Neural cell (in vitro differentiated cells): ENCODE measurements at regions not wholly inside any gene's neighbourhood (a gene's known extent, or its start where the extent isn't known, plus 50 kb on each side); places are given as distances from the start of the nearest gene placed in this dataset.

Source experiments
- H2AFZ ChIP-seq: fragments of 200-600, 300-800 bp; sonication (generic), shearing (Covaris generic); 2 replicates; pipeline ENCODE4 v1.6.0; 2014; ENCODE audit warnings: low read depth, mild to moderate bottlenecking, antibody characterized with exemption, low read length, moderate library complexity
- H3F3A ChIP-seq: fragments of 200-600 bp; shearing (Covaris generic); 2 replicates; pipeline ENCODE4 v1.6.1; 2016; ENCODE audit warnings: mild to moderate bottlenecking, moderate library complexity, mixed read lengths, antibody characterized with exemption, low read length; ENCODE audit not compliant: insufficient read depth, poor library complexity, severe bottlenecking
- H3K27ac ChIP-seq: fragments of 200-600, 300-800 bp; sonication (generic), shearing (Covaris generic); 2 replicates; pipeline ENCODE4 v1.5.1; 2014; ENCODE audit warnings: mild to moderate bottlenecking, low read length, moderate library complexity
- H3K27me3 ChIP-seq: fragments of 300-800, 200-600 bp; sonication (generic), shearing (Covaris generic); 2 replicates; pipeline ENCODE4 v1.6.0; 2014; ENCODE audit warnings: mild to moderate bottlenecking, low read depth, low read length, moderate library complexity; ENCODE audit not compliant: insufficient read depth
- H3K36me3 ChIP-seq: fragments of 300-800, 200-600 bp; sonication (generic), shearing (Covaris generic); 2 replicates; pipeline ENCODE4 v1.5.1; 2014; ENCODE audit warnings: mild to moderate bottlenecking, antibody characterized with exemption, low read length, moderate library complexity; ENCODE audit not compliant: insufficient read depth
- H3K4me2 ChIP-seq: fragments of 300-800, 200-600 bp; sonication (generic), shearing (Covaris generic); 2 replicates; pipeline ENCODE4 v1.6.0; 2014; ENCODE audit warnings: mild to moderate bottlenecking, low read length
- H3K4me3 ChIP-seq: fragments of 300-800, 200-600 bp; sonication (generic), shearing (Covaris generic); 2 replicates; pipeline ENCODE4 v1.5.1; 2014; ENCODE audit warnings: mild to moderate bottlenecking, low read length, moderate library complexity
- H3K79me2 ChIP-seq: fragments of 200-600 bp; shearing (Covaris generic); replicated peaks from 2 replicates; pipeline ENCODE4 v1.6.0; 2014; ENCODE audit warnings: mild to moderate bottlenecking, low read length, moderate library complexity; ENCODE audit not compliant: insufficient read depth
- H3K9ac ChIP-seq: fragments of 300-800, 200-600 bp; sonication (generic), shearing (Covaris generic); 2 replicates; pipeline ENCODE4 v1.6.1; 2016; ENCODE audit warnings: mild to moderate bottlenecking, low read length, mixed read lengths
- H3K9me2 ChIP-seq: fragments of 200-600 bp; shearing (Covaris generic); 2 replicates; pipeline ENCODE4 v1.6.1; 2016; ENCODE audit warnings: mild to moderate bottlenecking, low read length, mixed read lengths; ENCODE audit not compliant: insufficient read depth
- H3K9me3 ChIP-seq: fragments of 200-600, 300-800 bp; sonication (generic), shearing (Covaris generic); 2 replicates; pipeline ENCODE4 v1.6.1; 2016; ENCODE audit warnings: mild to moderate bottlenecking, mixed run types, low read length, moderate library complexity, mixed read lengths
- H4K20me1 ChIP-seq: fragments of 200-600 bp; shearing (Covaris generic); 2 replicates; pipeline ENCODE4 v1.6.1; 2016; ENCODE audit warnings: mild to moderate bottlenecking, mixed run types; ENCODE audit not compliant: insufficient read depth
- EP300 ChIP-seq: fragments of 450-650 bp; conservative IDR thresholded peaks from 2 replicates; pipeline ENCODE4 v1.6.1; 2014; ENCODE audit warnings: antibody characterized with exemption, mild to moderate bottlenecking, moderate library complexity; ENCODE audit not compliant: poor library complexity, severe bottlenecking
- EZH2 ChIP-seq: fragments of 200-600, 300-800 bp; shearing (Covaris generic), sonication (generic); IDR thresholded peaks from 2 replicates; pipeline ENCODE4 v1.6.1; 2014; ENCODE audit warnings: antibody characterized with exemption, low read length, borderline replicate concordance, mild to moderate bottlenecking; ENCODE audit not compliant: insufficient read depth, poor library complexity, severe bottlenecking
- MXI1 ChIP-seq: fragments of 450-650 bp; conservative IDR thresholded peaks from 2 replicates; pipeline ENCODE4 v1.6.1; 2014; ENCODE audit warnings: antibody characterized with exemption, mild to moderate bottlenecking; ENCODE audit not compliant: poor library complexity, severe bottlenecking
- POLR2AphosphoS5 ChIP-seq: IDR thresholded peaks from 2 replicates; pipeline ENCODE4 v1.6.1; 2012
- RAD21 ChIP-seq: fragments of 450-650 bp; conservative IDR thresholded peaks from 2 replicates; pipeline ENCODE4 v1.6.1; 2014; ENCODE audit warnings: antibody characterized with exemption, mild to moderate bottlenecking, moderate library complexity
- SMC3 ChIP-seq: fragments of 450-650 bp; conservative IDR thresholded peaks from 2 replicates; pipeline ENCODE4 v1.6.1; 2014; ENCODE audit warnings: antibody characterized with exemption, mild to moderate bottlenecking, moderate library complexity; ENCODE audit not compliant: poor library complexity
- TAF1 ChIP-seq: IDR thresholded peaks from 2 replicates; pipeline ENCODE4 v1.6.1; 2012; ENCODE audit warnings: low read depth
- TF ChIP-seq, protein P1 (sequence below): IDR thresholded peaks from 2 replicates; pipeline ENCODE4 v1.6.1; 2012; ENCODE audit warnings: borderline replicate concordance
- TF ChIP-seq, protein P2 (sequence below): fragments of 450-650 bp; IDR thresholded peaks from 2 replicates; pipeline ENCODE4 v1.5.1; 2014; ENCODE audit warnings: antibody characterized with exemption, mild to moderate bottlenecking, moderate library complexity; ENCODE audit not compliant: poor library complexity, severe bottlenecking

DNA sequence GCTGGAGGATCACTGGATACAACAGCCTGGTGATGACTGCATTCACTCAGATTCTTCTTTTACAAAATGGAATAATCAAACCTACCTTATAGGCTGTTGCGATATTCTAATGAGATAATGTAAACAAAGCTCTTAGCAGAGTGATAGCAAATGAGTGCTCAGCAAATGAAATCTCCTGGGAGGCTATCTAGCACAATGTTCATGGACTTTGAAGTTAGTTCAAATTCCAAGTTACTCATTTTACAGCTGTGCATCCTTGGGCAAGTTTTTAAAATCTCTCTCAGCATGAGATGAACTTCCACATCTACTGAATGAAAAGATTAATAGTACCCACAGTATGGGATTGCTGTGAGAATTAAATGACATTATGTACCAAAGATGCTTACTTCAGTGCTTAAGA is 80.8 kb upstream of the PAPPA2 start:
- Histone ChIP-seq H2AFZ (no peak overlapping the region), H3K4me3 (no peak overlapping the region), H3F3A (no peaks in the 10 kb centered on the region), H3K27ac (no peak overlapping the region), H3K9ac (no peak overlapping the region), H3K4me2 (no peak overlapping the region), H4K20me1 (no peaks in the 10 kb centered on the region), H3K36me3 (no peaks in the 10 kb centered on the region), H3K27me3 (no peaks in the 10 kb centered on the region), H3K9me3 (no peaks in the 10 kb centered on the region), H3K79me2 (no peaks in the 10 kb centered on the region), H3K9me2 (no peaks in the 10 kb centered on the region)
- no peak for TF ChIP-seq TAF1
- no peak for TF ChIP-seq EZH2
- TF ChIP-seq, protein P1, sequence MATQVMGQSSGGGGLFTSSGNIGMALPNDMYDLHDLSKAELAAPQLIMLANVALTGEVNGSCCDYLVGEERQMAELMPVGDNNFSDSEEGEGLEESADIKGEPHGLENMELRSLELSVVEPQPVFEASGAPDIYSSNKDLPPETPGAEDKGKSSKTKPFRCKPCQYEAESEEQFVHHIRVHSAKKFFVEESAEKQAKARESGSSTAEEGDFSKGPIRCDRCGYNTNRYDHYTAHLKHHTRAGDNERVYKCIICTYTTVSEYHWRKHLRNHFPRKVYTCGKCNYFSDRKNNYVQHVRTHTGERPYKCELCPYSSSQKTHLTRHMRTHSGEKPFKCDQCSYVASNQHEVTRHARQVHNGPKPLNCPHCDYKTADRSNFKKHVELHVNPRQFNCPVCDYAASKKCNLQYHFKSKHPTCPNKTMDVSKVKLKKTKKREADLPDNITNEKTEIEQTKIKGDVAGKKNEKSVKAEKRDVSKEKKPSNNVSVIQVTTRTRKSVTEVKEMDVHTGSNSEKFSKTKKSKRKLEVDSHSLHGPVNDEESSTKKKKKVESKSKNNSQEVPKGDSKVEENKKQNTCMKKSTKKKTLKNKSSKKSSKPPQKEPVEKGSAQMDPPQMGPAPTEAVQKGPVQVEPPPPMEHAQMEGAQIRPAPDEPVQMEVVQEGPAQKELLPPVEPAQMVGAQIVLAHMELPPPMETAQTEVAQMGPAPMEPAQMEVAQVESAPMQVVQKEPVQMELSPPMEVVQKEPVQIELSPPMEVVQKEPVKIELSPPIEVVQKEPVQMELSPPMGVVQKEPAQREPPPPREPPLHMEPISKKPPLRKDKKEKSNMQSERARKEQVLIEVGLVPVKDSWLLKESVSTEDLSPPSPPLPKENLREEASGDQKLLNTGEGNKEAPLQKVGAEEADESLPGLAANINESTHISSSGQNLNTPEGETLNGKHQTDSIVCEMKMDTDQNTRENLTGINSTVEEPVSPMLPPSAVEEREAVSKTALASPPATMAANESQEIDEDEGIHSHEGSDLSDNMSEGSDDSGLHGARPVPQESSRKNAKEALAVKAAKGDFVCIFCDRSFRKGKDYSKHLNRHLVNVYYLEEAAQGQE, result no peak
- TF ChIP-seq RAD21, result no peak
- no peak for TF ChIP-seq SMC3
- TF ChIP-seq, protein P2, sequence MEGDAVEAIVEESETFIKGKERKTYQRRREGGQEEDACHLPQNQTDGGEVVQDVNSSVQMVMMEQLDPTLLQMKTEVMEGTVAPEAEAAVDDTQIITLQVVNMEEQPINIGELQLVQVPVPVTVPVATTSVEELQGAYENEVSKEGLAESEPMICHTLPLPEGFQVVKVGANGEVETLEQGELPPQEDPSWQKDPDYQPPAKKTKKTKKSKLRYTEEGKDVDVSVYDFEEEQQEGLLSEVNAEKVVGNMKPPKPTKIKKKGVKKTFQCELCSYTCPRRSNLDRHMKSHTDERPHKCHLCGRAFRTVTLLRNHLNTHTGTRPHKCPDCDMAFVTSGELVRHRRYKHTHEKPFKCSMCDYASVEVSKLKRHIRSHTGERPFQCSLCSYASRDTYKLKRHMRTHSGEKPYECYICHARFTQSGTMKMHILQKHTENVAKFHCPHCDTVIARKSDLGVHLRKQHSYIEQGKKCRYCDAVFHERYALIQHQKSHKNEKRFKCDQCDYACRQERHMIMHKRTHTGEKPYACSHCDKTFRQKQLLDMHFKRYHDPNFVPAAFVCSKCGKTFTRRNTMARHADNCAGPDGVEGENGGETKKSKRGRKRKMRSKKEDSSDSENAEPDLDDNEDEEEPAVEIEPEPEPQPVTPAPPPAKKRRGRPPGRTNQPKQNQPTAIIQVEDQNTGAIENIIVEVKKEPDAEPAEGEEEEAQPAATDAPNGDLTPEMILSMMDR, result no peak
- no peak for TF ChIP-seq EP300
- no peak for TF ChIP-seq POLR2AphosphoS5
- no peak for TF ChIP-seq MXI1

DNA sequence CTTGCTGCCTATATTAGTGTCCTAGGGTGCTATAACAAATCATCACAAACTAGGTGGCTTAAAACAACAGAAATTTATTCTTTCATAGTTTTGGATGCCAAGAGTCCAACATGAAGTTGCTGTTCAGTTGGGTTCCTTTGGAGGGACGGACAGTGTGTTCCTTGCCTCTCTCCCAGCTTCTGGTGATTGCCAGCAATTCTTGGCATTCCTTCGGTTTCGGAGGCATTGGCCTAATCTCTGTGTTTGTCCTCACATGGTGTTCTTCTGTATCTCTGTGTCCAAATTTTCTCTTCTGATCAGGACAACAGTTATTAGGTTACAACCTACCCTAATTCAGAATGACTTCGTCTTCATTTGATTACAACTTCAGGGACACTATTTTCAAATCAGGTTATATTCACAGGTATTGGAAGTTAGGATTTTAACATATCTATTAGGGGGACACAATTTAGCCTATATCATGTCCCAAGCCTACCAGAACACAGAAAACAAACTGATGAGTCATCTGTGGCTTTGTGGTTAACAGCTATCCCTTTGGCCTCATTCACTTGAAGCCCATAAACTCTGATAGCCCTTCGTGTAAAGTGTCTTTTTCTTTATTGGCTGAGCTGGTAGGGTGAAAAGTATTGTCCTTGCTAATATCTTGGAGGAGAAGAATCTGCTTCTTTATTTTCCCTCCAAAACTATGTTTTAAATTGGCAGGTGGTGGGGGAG is 83.2 kb upstream of the PAPPA2 start:
- H4K20me1 ChIP-seq, result no peaks in the 10 kb centered on the region
- no peaks in the 10 kb centered on the region for H3K36me3 ChIP-seq
- TF ChIP-seq, protein P2, result no peak
- no peak for TF ChIP-seq SMC3
- no peaks in the 10 kb centered on the region for H3K27me3 ChIP-seq
- H3K4me2 ChIP-seq, result no peak overlapping the region
- no peak overlapping the region for H2AFZ ChIP-seq
- H3K79me2 ChIP-seq, result no peaks in the 10 kb centered on the region
- H3K9me2 ChIP-seq, result no peaks in the 10 kb centered on the region
- H3K27ac ChIP-seq, result no peak overlapping the region
- H3K9ac ChIP-seq, result no peak overlapping the region
- no peaks in the 10 kb centered on the region for H3F3A ChIP-seq
- no peak overlapping the region for H3K4me3 ChIP-seq
- no peaks in the 10 kb centered on the region for H3K9me3 ChIP-seq
